SK-N-SH treated with all-trans-retinoic acid at 6 μM for 48 hours (cell line): ENCODE measurements at regions not wholly inside any gene's neighbourhood (a gene's known extent, or its start where the extent isn't known, plus 50 kb on each side); places are given as distances from the start of the nearest gene placed in this dataset.

Source experiments
- ATAC-seq: fragments of 200-7000 bp; cut with Tn5 transposase; 3 replicates; pipeline ENCODE4 v1.9.1; 2020; ENCODE audit warnings: mild to moderate bottlenecking, moderate library complexity
- ARNTL ChIP-seq: fragments of 450-650 bp; formaldehyde crosslinking; IDR thresholded peaks from 2 replicates; pipeline ENCODE4 v1.5.0; 2020; ENCODE audit warnings: low read depth, mild to moderate bottlenecking, moderate library complexity, borderline replicate concordance
- BACH2 ChIP-seq: fragments of 250-450 bp; sonication (Bioruptor Pico); IDR thresholded peaks from 2 replicates; pipeline ENCODE4 v1.9.0; 2021; ENCODE audit warnings: mild to moderate bottlenecking, borderline replicate concordance
- CREB5 ChIP-seq: fragments of 250-450 bp; sonication (Bioruptor Pico); IDR thresholded peaks from 2 replicates; pipeline ENCODE4 v1.5.1; 2020; ENCODE audit warnings: low read depth, mild to moderate bottlenecking, moderate library complexity
- CSDC2 ChIP-seq: fragments of 250-450 bp; sonication (Bioruptor Pico); IDR thresholded peaks from 2 replicates; pipeline ENCODE4 v1.5.0; 2020; ENCODE audit warnings: mild to moderate bottlenecking, moderate library complexity
- CSRNP3 ChIP-seq: fragments of 250-450 bp; sonication (Bioruptor Pico); IDR thresholded peaks from 2 replicates; pipeline ENCODE4 v1.5.1; 2021; ENCODE audit warnings: mild to moderate bottlenecking, moderate library complexity
- ESRRG ChIP-seq: fragments of 250-450 bp; sonication (Bioruptor Pico); IDR thresholded peaks from 2 replicates; pipeline ENCODE4 v1.6.1; 2021; ENCODE audit warnings: mild to moderate bottlenecking
- GLIS3 ChIP-seq: fragments of 250-450 bp; sonication (Bioruptor Pico); IDR thresholded peaks from 2 replicates; pipeline ENCODE4 v1.5.0; 2020; ENCODE audit warnings: mild to moderate bottlenecking, moderate library complexity
- ISL1 ChIP-seq: fragments of 250-450 bp; sonication (Bioruptor Pico); IDR thresholded peaks from 2 replicates; pipeline ENCODE4 v2.1.2; 2022; ENCODE audit warnings: mild to moderate bottlenecking, moderate library complexity
- OSR1 ChIP-seq: fragments of 250-450 bp; sonication (Bioruptor Pico); IDR thresholded peaks from 2 replicates; pipeline ENCODE4 v1.8.0; 2022; ENCODE audit warnings: moderate library complexity, mild to moderate bottlenecking, inconsistent platforms
- PATZ1 ChIP-seq: fragments of 250-450 bp; sonication (Bioruptor Pico); IDR thresholded peaks from 2 replicates; pipeline ENCODE4 v1.8.0; 2020; ENCODE audit warnings: mild to moderate bottlenecking, moderate library complexity, borderline replicate concordance
- POU6F1 ChIP-seq: fragments of 250-450 bp; sonication (Bioruptor Pico); IDR thresholded peaks from 2 replicates; pipeline ENCODE4 v1.8.0; 2021; ENCODE audit warnings: low read depth, mild to moderate bottlenecking, moderate library complexity, borderline replicate concordance
- PPARA ChIP-seq: fragments of 250-450 bp; sonication (Bioruptor Pico); IDR thresholded peaks from 2 replicates; pipeline ENCODE4 v1.5.0; 2020; ENCODE audit warnings: mild to moderate bottlenecking, borderline replicate concordance
- RARB ChIP-seq: fragments of 250-450 bp; sonication (Bioruptor Pico); IDR thresholded peaks from 2 replicates; pipeline ENCODE4 v1.8.0; 2021; ENCODE audit warnings: mild to moderate bottlenecking, moderate library complexity
- SNAI2 ChIP-seq: fragments of 250-450 bp; sonication (Bioruptor Pico); IDR thresholded peaks from 2 replicates; pipeline ENCODE4 v1.5.0; 2020; ENCODE audit warnings: mild to moderate bottlenecking, moderate library complexity
- TCF4 ChIP-seq: fragments of 250-450 bp; sonication (Bioruptor Pico); IDR thresholded peaks from 2 replicates; pipeline ENCODE4 v1.8.0; 2021; ENCODE audit warnings: mild to moderate bottlenecking, moderate library complexity, borderline replicate concordance
- TOX ChIP-seq: fragments of 250-450 bp; sonication (Bioruptor Pico); IDR thresholded peaks from 2 replicates; pipeline ENCODE4 v1.8.0; 2021; ENCODE audit warnings: mild to moderate bottlenecking, moderate library complexity, borderline replicate concordance
- TSHZ2 ChIP-seq: fragments of 250-450 bp; sonication (Bioruptor Pico); IDR thresholded peaks from 2 replicates; pipeline ENCODE4 v1.5.0; 2020; ENCODE audit warnings: mild to moderate bottlenecking, moderate library complexity
- ZC3H10 ChIP-seq: fragments of 250-450 bp; sonication (Bioruptor Pico); IDR thresholded peaks from 2 replicates; pipeline ENCODE4 v1.5.1; 2021; ENCODE audit warnings: mild to moderate bottlenecking, moderate library complexity
- ZFP30 ChIP-seq: fragments of 450-650 bp; formaldehyde crosslinking; IDR thresholded peaks from 2 replicates; pipeline ENCODE4 v1.5.0; 2022; ENCODE audit warnings: mild to moderate bottlenecking, moderate library complexity
- ZNF565 ChIP-seq: fragments of 450-650 bp; formaldehyde crosslinking; conservative IDR thresholded peaks from 2 replicates; pipeline ENCODE4 v1.5.0; 2020; ENCODE audit warnings: low read depth, mild to moderate bottlenecking, moderate library complexity
- ZNF70 ChIP-seq: fragments of 450-650 bp; formaldehyde crosslinking; IDR thresholded peaks from 2 replicates; pipeline ENCODE4 v1.5.0; 2020; ENCODE audit warnings: mild to moderate bottlenecking, moderate library complexity
- ZNF8 ChIP-seq: fragments of 450-650 bp; formaldehyde crosslinking; IDR thresholded peaks from 2 replicates; pipeline ENCODE4 v1.5.0; 2020; ENCODE audit warnings: mild to moderate bottlenecking, moderate library complexity

- TF ChIP-seq ZFP30 (CRISPR knock-in tag): no peak
- TF ChIP-seq CREB5 (CRISPR knock-in tag): no peak
- no peak for TF ChIP-seq BACH2 (CRISPR knock-in tag)
- TF ChIP-seq ZNF70 (CRISPR knock-in tag): no peak
- ATAC-seq: no peak
Measured at GRCh38 chr2:40754912-40755311, 303.0 kb upstream of the SLC8A1 start.

- TF ChIP-seq ESRRG (CRISPR knock-in tag) (no peak), BACH2 (CRISPR knock-in tag) (no peak), TCF4 (CRISPR knock-in tag) (no peak), ZNF8 (CRISPR knock-in tag) (no peak), CREB5 (CRISPR knock-in tag) (no peak), ISL1 (no peak), SNAI2 (CRISPR knock-in tag) (no peak), ARNTL (no peak), ZC3H10 (CRISPR knock-in tag) (no peak), CSDC2 (CRISPR knock-in tag) (no peak), PATZ1 (no peak), RARB (CRISPR knock-in tag) (no peak), GLIS3 (CRISPR knock-in tag) (no peak), TSHZ2 (no peak), TOX (CRISPR knock-in tag) (no peak), ZNF565 (CRISPR knock-in tag) (no peak), CSRNP3 (CRISPR knock-in tag) (no peak), ZFP30 (CRISPR knock-in tag) (no peak), ZNF70 (CRISPR knock-in tag) (no peak), PPARA (no peak)
- no peak for ATAC-seq
Measured at GRCh38 chr2:40758401-40759155, 306.7 kb upstream of the SLC8A1 start.

GRCh38 chr2:40760071-40760666 is 308.3 kb upstream of the SLC8A1 start:
- peak; percentile 98 for ATAC-seq
- TF ChIP-seq RARB (CRISPR knock-in tag) (no peak), OSR1 (CRISPR knock-in tag) (no peak), CSDC2 (CRISPR knock-in tag) (no peak), ARNTL (no peak), ISL1 (no peak), TCF4 (CRISPR knock-in tag) (no peak), PPARA (no peak), ESRRG (CRISPR knock-in tag) (no peak), CREB5 (CRISPR knock-in tag) (no peak), POU6F1 (no peak), ZNF70 (CRISPR knock-in tag) (no peak), TOX (CRISPR knock-in tag) (no peak), ZNF8 (CRISPR knock-in tag) (no peak)
